ENCODE measurements at regions not wholly inside any gene's neighbourhood (a gene's known extent, or its start where the extent isn't known, plus 50 kb on each side); places are given as distances from the start of the nearest gene placed in this dataset.

DNA sequence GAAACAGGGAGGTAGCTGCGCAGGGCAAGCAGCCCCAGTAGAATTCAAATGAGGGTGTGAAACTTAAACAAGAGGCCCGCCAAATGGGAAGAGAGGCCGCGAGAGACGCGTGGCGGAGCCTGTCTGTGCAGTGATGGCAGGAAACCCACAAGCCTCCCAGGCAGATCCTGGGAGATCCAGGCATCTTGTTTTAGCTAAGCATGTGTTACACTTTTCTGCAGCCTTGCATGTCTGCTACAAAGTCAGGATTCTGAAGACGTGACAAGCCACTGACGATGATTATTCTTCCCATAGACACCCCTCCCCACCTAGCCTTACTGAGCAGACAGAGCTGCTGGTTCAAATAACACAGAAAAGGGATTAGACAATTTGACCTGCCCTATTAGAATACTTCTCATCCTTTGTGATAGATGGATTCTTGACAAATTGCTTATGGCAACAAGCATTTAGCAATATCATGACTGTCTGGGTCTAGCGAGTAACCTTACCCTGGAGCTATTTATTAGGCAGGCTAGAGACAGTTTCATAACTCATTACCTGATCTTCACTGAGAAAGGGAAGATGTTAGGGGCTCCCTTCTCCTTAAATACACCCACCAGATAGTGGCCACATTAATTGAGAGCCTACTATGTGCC lies 185.2 kb upstream of the IRS2 start:
- H3K4me1 ChIP-seq: no peaks in the 10 kb centered on the region

DNA sequence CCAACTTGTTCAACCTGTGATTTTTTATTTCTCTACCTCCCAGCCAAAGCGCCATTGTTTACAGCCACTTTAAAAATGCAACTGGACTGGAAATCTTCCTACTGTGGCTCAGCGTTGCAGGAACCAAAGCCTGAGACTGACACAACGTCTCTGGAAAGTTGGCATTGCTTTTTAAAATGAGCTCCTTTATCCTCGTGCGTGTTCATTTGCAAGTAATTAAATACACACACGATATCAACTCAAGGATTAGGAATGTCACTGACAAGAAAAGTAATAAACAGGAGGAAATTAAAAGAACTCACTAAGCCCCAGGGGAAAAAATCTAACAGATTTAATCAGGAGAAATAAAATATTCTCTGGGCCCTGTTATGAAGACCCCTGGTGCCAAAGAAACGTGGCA lies 184.6 kb upstream of the IRS2 start:
- Histone ChIP-seq H3K36me3 (replicated peaks in 1 of 2; ENCODE audit: insufficient read depth in 1 of 2, low read depth in 2 of 2) (no peaks in the 10 kb centered on the region), H3K4me3 (no peak overlapping the region), H3K4me1 (no peaks in the 10 kb centered on the region), H3K9me3 (no peaks in the 10 kb centered on the region), H3K27me3 (no peaks in the 10 kb centered on the region), H3K27ac (no peak overlapping the region)
- DNase-seq (no peak), ATAC-seq (no peak)
- WGBS, 2 donors: 67 to 73% methylated on average over 7 of the region's 7 CpGs
- intact Hi-C loops (cut with DNase I): no loop called here
- TF ChIP-seq, protein P1, sequence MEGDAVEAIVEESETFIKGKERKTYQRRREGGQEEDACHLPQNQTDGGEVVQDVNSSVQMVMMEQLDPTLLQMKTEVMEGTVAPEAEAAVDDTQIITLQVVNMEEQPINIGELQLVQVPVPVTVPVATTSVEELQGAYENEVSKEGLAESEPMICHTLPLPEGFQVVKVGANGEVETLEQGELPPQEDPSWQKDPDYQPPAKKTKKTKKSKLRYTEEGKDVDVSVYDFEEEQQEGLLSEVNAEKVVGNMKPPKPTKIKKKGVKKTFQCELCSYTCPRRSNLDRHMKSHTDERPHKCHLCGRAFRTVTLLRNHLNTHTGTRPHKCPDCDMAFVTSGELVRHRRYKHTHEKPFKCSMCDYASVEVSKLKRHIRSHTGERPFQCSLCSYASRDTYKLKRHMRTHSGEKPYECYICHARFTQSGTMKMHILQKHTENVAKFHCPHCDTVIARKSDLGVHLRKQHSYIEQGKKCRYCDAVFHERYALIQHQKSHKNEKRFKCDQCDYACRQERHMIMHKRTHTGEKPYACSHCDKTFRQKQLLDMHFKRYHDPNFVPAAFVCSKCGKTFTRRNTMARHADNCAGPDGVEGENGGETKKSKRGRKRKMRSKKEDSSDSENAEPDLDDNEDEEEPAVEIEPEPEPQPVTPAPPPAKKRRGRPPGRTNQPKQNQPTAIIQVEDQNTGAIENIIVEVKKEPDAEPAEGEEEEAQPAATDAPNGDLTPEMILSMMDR (IDR thresholded peaks at IDR 0.05): no peak
- TF ChIP-seq POLR2A (IDR thresholded peaks at IDR 0.05): no peak

More for the DNA sequence above, 185.2 kb upstream of the IRS2 start:
- WGBS, 2 donors: 90 to 93% methylated on average over 10 of the region's 10 CpGs
- no peak for ATAC-seq
- no peaks in the 10 kb centered on the region for H3K9me3 ChIP-seq
- no peak overlapping the region for H3K4me3 ChIP-seq
- intact Hi-C loops (cut with DNase I): no loop called here
- no peak overlapping the region for H3K27ac ChIP-seq
- TF ChIP-seq, protein P1 (IDR thresholded peaks at IDR 0.05): no peak
- no peak for TF ChIP-seq POLR2A (IDR thresholded peaks at IDR 0.05)
- no peak for DNase-seq
- H3K27me3 ChIP-seq: no peaks in the 10 kb centered on the region
- no peaks in the 10 kb centered on the region for H3K36me3 ChIP-seq (replicated peaks in 1 of 2; ENCODE audit: insufficient read depth in 1 of 2, low read depth in 2 of 2)

DNA sequence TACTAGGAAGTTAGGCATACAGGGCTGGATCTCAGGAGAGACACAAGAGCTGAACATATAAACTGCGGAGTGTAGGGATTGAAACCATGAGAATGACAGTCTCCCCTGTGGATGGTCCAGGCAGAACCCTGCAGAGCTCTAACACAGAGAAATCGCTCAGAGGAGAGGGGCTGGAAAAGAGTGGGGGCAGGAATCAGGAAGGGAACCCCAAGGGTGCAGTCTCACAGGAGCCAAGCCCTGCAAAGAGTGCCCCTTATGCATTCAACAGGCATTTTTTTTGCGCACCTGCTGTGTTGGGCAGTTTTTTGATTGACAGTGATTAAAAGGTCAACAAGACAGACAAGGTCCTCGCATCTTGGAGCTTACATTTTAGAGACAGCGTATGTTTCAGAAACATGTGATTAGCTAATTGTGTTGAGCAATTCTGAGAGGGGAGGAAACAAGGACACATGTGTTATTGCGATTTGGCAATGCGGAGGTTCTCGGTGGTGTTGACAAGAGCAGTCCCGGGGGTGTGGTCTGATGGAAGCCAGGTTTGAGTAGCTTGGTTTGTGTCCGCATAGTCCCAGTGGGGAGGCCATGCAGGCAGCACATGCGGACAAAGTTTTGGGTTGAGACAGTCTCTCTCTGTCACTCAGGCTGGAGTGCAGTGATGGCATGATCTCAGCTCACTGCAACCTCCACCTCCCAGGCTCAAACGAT lies 182.6 kb upstream of the IRS2 start:
- ATAC-seq: no peak
- H3K9me3 ChIP-seq: no peaks in the 10 kb centered on the region
- H3K27me3 ChIP-seq: no peaks in the 10 kb centered on the region
- H3K27ac ChIP-seq: no peak overlapping the region
- TF ChIP-seq, protein P1 (IDR thresholded peaks at IDR 0.05): no peak
- TF ChIP-seq POLR2A (IDR thresholded peaks at IDR 0.05): no peak
- DNase-seq: no peak
- no peaks in the 10 kb centered on the region for H3K4me1 ChIP-seq
- WGBS, 2 donors: 63 to 71% methylated on average over 11 to 12 of the region's 12 CpGs
- intact Hi-C loops (cut with DNase I): no loop called here
- H3K4me3 ChIP-seq: no peak overlapping the region
- no peaks in the 10 kb centered on the region for H3K36me3 ChIP-seq (replicated peaks in 1 of 2; ENCODE audit: insufficient read depth in 1 of 2, low read depth in 2 of 2)

- H3K4me1 ChIP-seq: no peaks in the 10 kb centered on the region
- no peaks in the 10 kb centered on the region for H3K36me3 ChIP-seq (replicated peaks in 1 of 2; ENCODE audit: insufficient read depth in 1 of 2, low read depth in 2 of 2)
- peaks cover 0 to 4% (median 0%) of the 10 kb centered on the region in 3 donors for H3K9me3 ChIP-seq
- DNase-seq (no peak), ATAC-seq (no peak)
- TF ChIP-seq, protein P1 (IDR thresholded peaks at IDR 0.05): no peak
- TF ChIP-seq POLR2A (IDR thresholded peaks at IDR 0.05): no peak
- H3K27ac ChIP-seq: no peak overlapping the region
- H3K27me3 ChIP-seq: no peaks in the 10 kb centered on the region
- intact Hi-C loops (cut with DNase I): no loop called here
- H3K4me3 ChIP-seq: no peak overlapping the region
- WGBS, 2 donors: 60 to 62% methylated on average over 13 of the region's 13 CpGs
Measured at GRCh38 chr13:109963960-109964563, 177.7 kb upstream of the IRS2 start.

All from body of pancreas (tissue), 4 donors.